ENCODE measurements at regions not wholly inside any gene's neighbourhood (a gene's known extent, or its start where the extent isn't known, plus 50 kb on each side); places are given as distances from the start of the nearest gene placed in this dataset.
A peak's percentile ranks its signal among the peaks of the same experiment; 100 is the strongest.

- no peak for DNase-seq (ENCODE audit: low spot score in 2 of 2)
- 42 to 60% methylated on average over 9 of the region's 9 CpGs for WGBS, 2 donors
- H3K4me3 ChIP-seq (ENCODE audit: low read depth, poor library complexity, severe bottlenecking): no peak overlapping the region
- TF ChIP-seq POLR2A (IDR thresholded peaks at IDR 0.05) (no peak), CTCF (IDR thresholded peaks at IDR 0.05) (no peak)
- intact Hi-C loops (cut with DNase I; ENCODE audit: low total_unique reads): no loop called here
These were observed 242.2 kb downstream of the B3GLCT start for GRCh38 chr13:31441800-31442510.

- intact Hi-C loops (cut with DNase I; ENCODE audit: low total_unique reads): no loop called here
- WGBS, 2 donors: 54 to 62% methylated on average over 4 of the region's 4 CpGs
- H3K4me3 ChIP-seq (ENCODE audit: low read depth, poor library complexity, severe bottlenecking): no peak overlapping the region
- TF ChIP-seq POLR2A (IDR thresholded peaks at IDR 0.05): no peak
- TF ChIP-seq CTCF (IDR thresholded peaks at IDR 0.05): no peak
- DNase-seq (ENCODE audit: low spot score in 2 of 2): no peak
These were observed 242.8 kb downstream of the B3GLCT start for GRCh38 chr13:31442571-31442970.

- intact Hi-C loops (cut with DNase I; ENCODE audit: low total_unique reads): no loop called here
- 51 to 58% methylated on average over 3 of the region's 3 CpGs for whole genome bisulfite sequencing, 2 donors
- TF ChIP-seq CTCF (IDR thresholded peaks at IDR 0.05) (no peak), POLR2A (IDR thresholded peaks at IDR 0.05) (no peak)
- peak in 1 of 2 donors; percentile 44 for DNase-seq (ENCODE audit: low spot score in 2 of 2)
- no peak overlapping the region for H3K4me3 ChIP-seq (ENCODE audit: low read depth, poor library complexity, severe bottlenecking)
These were observed 244.6 kb downstream of the B3GLCT start for GRCh38 chr13:31444266-31444856.

GRCh38 chr13:31452525-31452924, 252.8 kb downstream of the B3GLCT start:
- TF ChIP-seq POLR2A (IDR thresholded peaks at IDR 0.05) (no peak), CTCF (IDR thresholded peaks at IDR 0.05) (no peak)
- H3K4me3 ChIP-seq (ENCODE audit: low read depth, poor library complexity, severe bottlenecking): no peak overlapping the region
- DNase-seq (ENCODE audit: low spot score in 2 of 2): no peak
- intact Hi-C loops (cut with DNase I; ENCODE audit: low total_unique reads): no loop called here
- WGBS, 2 donors: 91 to 100% methylated on average over 2 of the region's 2 CpGs

- no peak overlapping the region for H3K4me3 ChIP-seq (ENCODE audit: low read depth, poor library complexity, severe bottlenecking)
- no peak for DNase-seq (ENCODE audit: low spot score in 2 of 2)
- TF ChIP-seq CTCF (IDR thresholded peaks at IDR 0.05): no peak
- TF ChIP-seq POLR2A (IDR thresholded peaks at IDR 0.05): no peak
- intact Hi-C loops (cut with DNase I; ENCODE audit: low total_unique reads): no loop called here
These were observed 255.8 kb downstream of the B3GLCT start for GRCh38 chr13:31455581-31455980.

- no peak overlapping the region for H3K4me3 ChIP-seq (ENCODE audit: low read depth, poor library complexity, severe bottlenecking)
- intact Hi-C loops (cut with DNase I; ENCODE audit: low total_unique reads): no loop called here
- TF ChIP-seq CTCF (IDR thresholded peaks at IDR 0.05) (no peak), POLR2A (IDR thresholded peaks at IDR 0.05) (no peak)
- no peak for DNase-seq (ENCODE audit: low spot score in 2 of 2)
These were observed 256.3 kb downstream of the B3GLCT start for GRCh38 chr13:31456056-31456455.
